GM18867 (cell line): ENCODE measurements at regions not wholly inside any gene's neighbourhood (a gene's known extent, or its start where the extent isn't known, plus 50 kb on each side); places are given as distances from the start of the nearest gene placed in this dataset.

Source experiments
- ATAC-seq: cut with Tn5 transposase; IDR thresholded peaks from one replicate; pipeline ENCODE4 v1.9.1; 2021; ENCODE audit warnings: mild to moderate bottlenecking, moderate library complexity; ENCODE audit not compliant: unreplicated experiment

GRCh38 chr12:124504273-124505000, 63.0 kb downstream of the NCOR2 start:
- no peak for ATAC-seq

- no peak for ATAC-seq
Observed at GRCh38 chr12:124503305-124503704, 64.1 kb downstream of the NCOR2 start.

DNA sequence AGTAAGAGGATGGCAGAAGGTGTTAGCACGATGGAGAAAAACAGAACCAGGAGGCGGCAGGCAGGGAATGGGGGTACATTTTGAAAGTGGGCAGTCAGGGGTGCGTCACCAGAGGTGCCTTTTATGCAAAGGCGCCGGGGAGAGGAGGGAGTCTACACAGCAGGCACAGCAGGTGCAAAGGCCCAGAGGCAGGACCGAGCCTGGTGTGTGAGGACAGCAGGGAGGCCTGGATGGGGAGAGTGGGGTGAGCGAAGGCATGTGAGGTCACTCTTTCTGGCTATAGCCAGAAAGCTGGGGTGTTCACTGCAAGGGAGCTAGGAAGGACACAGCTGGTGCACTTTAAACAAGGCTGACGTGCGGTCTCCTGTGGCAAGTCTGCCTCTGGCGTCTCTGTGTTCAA, 65.0 kb downstream of the NCOR2 start:
- ATAC-seq = no peak

- no peak for ATAC-seq
Observed at GRCh38 chr12:124501827-124502226, 65.6 kb downstream of the NCOR2 start.

DNA sequence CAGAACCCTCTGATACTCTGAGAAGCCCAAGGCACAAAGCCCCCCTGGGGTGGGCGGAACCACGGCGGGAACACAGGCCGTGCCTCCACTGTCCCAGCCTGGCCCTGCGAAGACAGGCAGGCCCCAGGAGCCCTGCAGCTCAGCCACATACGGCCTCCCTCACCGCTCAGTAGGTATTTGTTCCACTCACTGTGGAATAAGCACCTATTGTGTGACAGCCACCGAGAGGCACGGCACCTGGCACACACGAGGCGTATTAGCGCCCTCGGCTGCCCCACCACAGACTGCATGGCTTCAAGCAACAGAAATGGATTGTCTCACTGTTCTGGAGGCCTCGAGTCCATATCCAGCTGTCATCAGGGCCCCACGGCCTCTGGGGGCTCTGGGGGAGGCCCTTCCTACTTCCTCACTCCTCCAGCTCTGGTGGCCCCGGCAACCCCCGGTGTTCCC, 66.3 kb downstream of the NCOR2 start:
- ATAC-seq = no peak

DNA sequence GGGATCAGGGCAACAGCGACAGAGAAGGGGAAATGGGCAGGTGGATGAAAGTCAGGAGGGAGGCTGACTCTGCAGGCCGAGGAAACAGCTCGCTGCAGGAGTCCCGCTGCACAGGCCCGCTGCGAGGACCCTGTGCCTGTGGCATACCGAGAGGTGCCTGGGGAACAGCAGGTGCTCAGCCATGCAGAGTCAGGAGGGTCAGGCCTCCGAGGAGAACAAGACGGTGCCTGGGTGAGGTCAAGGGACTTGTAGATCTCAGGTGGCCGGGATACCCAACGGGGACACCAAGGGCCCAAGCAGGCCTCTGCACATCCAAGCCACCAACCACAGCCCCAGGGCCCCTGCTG, 67.5 kb downstream of the NCOR2 start:
- ATAC-seq = no peak

DNA sequence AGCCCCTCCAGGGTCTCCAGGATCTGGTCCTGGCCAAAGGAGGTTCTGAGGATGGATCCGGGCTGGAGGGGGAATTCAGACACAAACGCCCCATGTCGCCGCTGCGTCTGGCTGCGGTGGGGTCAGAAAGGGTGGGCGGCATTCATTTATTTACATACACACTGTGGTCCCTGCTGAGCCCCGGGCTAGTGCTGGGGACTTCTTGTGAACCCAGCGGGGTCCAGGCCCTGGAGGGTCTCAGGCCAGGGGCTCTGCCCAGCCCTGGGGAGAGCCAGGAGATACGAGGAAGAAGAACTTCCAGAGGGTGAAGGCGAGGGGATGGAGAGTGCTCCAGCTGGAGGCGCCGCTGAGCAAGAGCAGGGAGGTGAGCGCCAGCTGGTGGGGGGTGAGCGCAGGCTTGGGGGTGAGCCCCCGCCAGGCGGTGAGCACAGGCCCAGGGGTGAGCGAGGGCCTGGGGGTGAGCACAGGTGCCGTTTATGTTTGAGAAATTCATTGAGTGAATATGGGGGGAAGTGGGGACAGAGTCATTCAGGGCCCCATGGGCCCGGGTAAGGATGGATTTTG, 68.1 kb downstream of the NCOR2 start:
- no peak for ATAC-seq

DNA sequence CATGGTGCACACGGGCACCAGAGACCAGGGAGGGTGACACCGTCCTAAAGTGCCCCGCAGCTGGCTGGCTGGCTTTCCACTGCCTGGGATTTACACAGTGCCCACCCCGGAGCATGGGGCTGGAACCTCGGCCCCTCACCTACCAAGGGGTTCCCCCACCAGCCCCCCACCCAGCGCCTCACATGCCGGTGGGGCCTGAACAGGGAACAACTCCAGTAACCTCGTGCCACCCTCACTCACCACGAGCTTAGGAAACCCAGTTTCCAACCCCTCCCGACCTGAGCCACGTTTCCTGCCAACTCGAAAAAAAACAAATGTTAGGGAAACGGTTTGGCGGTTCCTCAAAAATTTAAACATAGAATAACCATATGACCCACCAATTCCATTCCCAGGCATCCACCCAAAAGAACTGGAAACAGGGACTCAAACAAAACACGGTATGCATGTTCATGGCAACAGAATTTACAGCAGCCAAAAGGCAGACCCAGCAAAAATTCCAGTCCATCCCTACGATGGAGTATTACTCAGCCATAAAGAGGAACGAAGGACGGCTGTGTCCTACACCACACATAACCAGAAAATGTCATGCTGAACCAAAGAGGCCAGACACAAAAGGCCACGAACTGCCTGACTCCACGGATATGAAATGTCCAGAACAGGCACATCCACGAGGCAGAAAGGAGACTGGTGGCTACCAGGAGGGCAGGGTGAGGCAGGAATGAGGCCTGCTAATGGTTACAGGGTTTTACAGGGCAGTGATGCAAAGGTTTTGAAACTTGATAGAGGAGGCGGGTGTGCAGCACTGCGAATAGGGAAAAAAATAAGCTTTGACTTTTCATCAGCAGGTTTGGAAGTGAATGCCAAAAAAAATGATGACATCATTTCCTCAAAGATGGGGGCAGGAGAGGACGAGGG, 68.9 kb downstream of the NCOR2 start:
- ATAC-seq = no peak

DNA sequence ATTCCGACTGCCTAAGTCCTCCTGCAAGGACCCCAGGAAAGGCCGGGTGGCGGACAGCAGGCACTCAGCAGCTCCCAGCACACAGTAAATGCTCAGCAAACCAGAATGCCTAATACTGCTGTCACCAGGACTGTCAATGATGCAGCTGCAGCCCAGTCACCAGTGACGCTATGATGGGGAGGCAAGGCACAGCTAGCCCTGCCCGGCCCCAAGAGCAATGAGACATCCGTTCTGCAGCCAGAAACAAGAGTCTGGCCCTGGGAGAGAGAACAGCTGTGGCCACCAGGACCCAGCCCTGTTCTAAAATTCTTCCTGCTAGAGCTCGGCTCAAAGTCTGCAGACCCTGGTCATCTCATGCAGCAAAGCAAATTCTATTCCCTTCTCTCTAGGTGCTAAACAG, 69.8 kb downstream of the NCOR2 start:
- no peak for ATAC-seq

- ATAC-seq = no peak
Observed at GRCh38 chr12:124497039-124497438, 70.4 kb downstream of the NCOR2 start.

GRCh38 chr12:124496584-124496983, 70.8 kb downstream of the NCOR2 start:
- ATAC-seq = no peak

GRCh38 chr12:124495194-124495983, 72.0 kb downstream of the NCOR2 start:
- no peak for ATAC-seq

DNA sequence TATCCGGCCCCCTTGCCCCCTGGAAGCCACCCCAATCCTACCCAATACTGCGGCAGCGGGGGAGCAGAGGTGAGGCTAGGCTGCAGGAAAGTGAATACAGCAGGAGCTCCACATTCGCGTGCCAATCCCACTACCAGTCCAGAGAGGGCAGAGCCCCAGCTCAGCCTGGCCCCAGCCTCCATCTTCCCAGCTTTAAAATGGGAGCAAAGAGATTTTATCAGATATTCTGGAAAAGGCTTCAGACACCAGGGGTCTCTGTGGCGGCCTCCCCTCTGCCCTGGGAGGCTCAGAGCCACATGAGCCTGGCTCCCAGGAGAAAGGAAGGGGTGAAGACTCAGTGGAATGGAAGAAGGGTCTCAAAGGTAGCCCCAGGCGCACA, 72.7 kb downstream of the NCOR2 start:
- ATAC-seq = no peak

DNA sequence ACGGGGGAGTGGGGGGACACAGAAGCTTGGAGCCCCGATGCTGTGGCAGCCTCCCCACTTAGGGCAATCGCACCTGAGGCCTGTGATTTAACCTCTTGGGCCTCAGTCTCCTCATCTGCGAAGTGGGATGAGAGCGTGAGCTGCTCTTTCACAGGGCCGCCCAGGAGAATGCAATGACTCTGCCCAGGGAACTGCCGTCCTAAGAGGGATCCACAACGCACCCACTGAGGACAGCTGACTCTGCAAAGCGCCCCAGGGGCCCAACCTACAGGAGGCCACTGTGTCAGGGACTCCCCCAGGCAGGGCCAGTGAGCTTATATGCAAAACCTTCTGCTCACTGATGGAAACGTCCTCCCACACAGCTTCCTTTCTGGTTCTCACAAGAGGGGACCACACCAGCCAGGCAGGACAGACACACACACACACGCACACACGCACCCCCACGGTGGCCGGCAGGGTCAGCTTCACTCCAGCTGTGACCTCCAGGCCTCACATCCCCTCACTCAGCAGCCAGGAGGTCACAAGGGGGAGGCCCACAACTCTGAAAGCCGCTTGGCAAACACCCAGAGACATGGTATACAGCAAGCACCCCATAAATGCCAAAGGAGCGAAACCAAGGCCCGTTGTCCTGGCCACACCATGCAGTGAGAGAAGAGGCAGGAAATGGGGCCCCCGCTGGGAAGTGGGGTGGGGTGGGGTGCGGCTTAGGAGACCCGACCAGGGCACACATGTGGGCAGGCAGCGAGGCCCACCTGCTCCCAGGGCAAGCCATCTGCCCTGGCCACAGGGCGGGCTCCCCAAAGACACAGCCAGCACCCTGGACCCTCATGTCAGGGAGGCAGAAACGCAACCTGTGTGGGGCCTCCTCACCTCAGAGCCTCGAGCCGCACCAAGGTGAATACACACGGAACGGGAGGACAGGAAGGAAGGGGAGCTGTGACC, 73.3 kb downstream of the NCOR2 start:
- ATAC-seq = peak; percentile 88

- ATAC-seq = no peak
Observed at GRCh38 chr12:124492879-124493808, 74.3 kb downstream of the NCOR2 start.

DNA sequence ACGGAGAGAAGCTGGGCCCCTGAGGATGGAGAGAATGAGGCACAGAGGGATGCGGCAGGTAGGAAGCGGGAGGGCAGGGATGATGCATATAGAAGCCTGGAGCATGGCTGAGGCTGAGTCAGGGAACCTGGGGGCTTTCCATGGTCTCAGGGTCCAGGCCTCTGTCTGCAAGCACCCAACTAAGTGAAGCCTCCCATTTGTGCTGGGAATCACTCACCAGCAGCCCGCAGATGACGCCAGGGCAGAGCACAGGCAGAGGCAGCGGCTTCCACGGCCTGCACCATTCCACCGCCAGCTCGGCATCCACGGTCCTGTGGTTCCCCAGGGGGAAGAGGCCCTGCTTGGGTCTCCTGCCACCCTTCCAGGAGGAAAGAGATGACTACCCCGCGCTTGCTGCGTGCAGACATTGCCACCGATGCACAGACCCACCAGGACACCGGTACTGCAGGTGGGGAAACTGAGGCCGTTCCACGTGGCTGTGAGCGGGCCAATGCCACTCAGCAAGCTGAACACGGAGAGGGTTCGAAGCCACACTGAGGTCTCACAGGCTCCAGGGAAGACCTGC, 75.5 kb downstream of the NCOR2 start:
- no peak for ATAC-seq

- ATAC-seq = no peak
Observed at GRCh38 chr12:124491310-124491709, 76.1 kb downstream of the NCOR2 start.

DNA sequence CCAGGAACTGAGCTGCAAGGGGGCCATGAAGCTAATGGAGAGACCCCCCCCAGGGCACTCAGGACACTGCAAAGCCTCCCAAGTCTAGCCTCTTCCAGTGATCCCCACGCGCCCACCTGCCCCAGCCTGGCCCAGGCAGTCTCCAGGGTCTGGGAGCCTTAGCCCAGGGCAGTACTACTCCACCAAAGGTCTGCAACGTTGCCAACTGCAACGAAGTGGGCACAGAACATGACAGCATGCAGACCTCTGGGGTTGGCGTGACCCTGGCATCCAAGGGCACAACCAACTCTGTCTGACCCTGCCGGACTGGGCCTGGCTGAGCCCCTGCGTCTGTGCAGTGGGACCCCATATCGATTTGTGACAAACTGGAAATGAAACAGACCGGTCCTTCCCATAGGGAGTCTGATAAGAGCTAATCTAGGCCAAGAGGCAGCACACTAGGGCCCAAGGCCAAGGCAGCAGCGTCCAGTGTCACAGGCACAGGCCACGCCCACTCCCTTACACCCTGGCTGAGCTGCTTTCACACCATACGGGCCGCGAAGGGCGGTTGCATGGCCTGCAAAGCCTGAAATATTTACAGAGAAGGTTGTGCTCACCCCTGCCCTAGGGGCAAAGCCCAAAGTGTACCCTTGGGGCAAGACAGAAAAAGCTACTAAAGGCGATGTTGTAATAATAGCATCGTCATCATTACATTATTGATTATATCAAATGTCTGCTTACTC, 76.7 kb downstream of the NCOR2 start:
- no peak for ATAC-seq
